Loucy (cell line): ENCODE measurements at regions not wholly inside any gene's neighbourhood (a gene's known extent, or its start where the extent isn't known, plus 50 kb on each side); places are given as distances from the start of the nearest gene placed in this dataset.

Experiments used
- EZH2phosphoT487 ChIP-seq: fragments of 200-600 bp; IDR thresholded peaks from 2 replicates; pipeline ENCODE4 v1.6.1; 2018; ENCODE audit warnings: antibody characterized with exemption, mild to moderate bottlenecking, moderate library complexity, borderline replicate concordance
- TF ChIP-seq, protein P1 (sequence below): fragments of 200-600 bp; sonication (generic); conservative IDR thresholded peaks from 2 replicates; pipeline ENCODE4 v1.5.1; 2014; ENCODE audit warnings: mild to moderate bottlenecking, antibody characterized with exemption, low read length

DNA sequence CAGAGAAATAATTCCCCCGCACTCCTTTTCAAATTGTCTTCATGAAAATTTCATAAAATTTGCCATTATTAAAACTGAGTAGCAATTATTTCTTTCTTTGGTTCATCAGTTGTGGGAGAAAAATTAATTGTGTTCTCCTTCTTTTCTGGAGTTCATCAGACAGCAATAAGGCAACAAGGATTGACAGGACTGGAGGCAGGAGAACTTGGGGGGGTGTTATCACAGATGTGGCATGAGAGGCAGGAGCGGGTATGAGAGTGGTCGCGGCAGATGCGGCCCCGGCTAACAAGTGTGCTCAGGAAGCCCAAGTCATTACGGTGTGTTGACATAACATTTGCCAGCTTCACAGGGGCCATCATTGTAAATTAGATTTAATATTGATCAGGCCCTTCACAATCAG is 306.6 kb upstream of the TMPO start:
- TF ChIP-seq, protein P1, sequence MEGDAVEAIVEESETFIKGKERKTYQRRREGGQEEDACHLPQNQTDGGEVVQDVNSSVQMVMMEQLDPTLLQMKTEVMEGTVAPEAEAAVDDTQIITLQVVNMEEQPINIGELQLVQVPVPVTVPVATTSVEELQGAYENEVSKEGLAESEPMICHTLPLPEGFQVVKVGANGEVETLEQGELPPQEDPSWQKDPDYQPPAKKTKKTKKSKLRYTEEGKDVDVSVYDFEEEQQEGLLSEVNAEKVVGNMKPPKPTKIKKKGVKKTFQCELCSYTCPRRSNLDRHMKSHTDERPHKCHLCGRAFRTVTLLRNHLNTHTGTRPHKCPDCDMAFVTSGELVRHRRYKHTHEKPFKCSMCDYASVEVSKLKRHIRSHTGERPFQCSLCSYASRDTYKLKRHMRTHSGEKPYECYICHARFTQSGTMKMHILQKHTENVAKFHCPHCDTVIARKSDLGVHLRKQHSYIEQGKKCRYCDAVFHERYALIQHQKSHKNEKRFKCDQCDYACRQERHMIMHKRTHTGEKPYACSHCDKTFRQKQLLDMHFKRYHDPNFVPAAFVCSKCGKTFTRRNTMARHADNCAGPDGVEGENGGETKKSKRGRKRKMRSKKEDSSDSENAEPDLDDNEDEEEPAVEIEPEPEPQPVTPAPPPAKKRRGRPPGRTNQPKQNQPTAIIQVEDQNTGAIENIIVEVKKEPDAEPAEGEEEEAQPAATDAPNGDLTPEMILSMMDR: no peak
- no peak for TF ChIP-seq EZH2phosphoT487
